Upper lobe of right lung (tissue), 1 donor: ENCODE measurements at regions not wholly inside any gene's neighbourhood (a gene's known extent, or its start where the extent isn't known, plus 50 kb on each side); places are given as distances from the start of the nearest gene placed in this dataset.

Experiments used
- ATAC-seq: fragments of 200-7000 bp; cut with Tn5 transposase; one replicate; pipeline ENCODE4 v1.9.1; 2020; ENCODE audit warnings: mild to moderate bottlenecking, moderate library complexity
- DNase-seq: peaks from one replicate; pipeline ENCODE4 v3.0.0-alpha.2; 2020
- H3K27ac ChIP-seq: fragments of 200-600 bp; one replicate; pipeline ENCODE4 v1.8.0; 2022
- H3K27me3 ChIP-seq: fragments of 200-600 bp; one replicate; pipeline ENCODE4 v1.8.0; 2022; ENCODE audit warnings: mild to moderate bottlenecking
- H3K36me3 ChIP-seq: fragments of 200-600 bp; one replicate; pipeline ENCODE4 v1.8.0; 2022
- H3K4me1 ChIP-seq: fragments of 200-600 bp; one replicate; pipeline ENCODE4 v1.8.0; 2022
- H3K4me3 ChIP-seq: fragments of 200-600 bp; one replicate; pipeline ENCODE4 v1.8.0; 2022; ENCODE audit warnings: mild to moderate bottlenecking
- H3K9me3 ChIP-seq: fragments of 200-600 bp; one replicate; pipeline ENCODE4 v1.8.0; 2022
- intact Hi-C: fragments of 100-400 bp; cut with DNase I; formaldehyde crosslinking; loops from one replicate; pipeline ENCODE4 v1.11.0; 2022
- TF ChIP-seq, protein P1 (sequence below): fragments of 200-600 bp; IDR thresholded peaks from one replicate; pipeline ENCODE4 v1.8.0; 2022; ENCODE audit warnings: antibody characterized with exemption
- donor health status: DM: no; HTN: yes; CAD: no; lungs with severe emphysema.

DNA sequence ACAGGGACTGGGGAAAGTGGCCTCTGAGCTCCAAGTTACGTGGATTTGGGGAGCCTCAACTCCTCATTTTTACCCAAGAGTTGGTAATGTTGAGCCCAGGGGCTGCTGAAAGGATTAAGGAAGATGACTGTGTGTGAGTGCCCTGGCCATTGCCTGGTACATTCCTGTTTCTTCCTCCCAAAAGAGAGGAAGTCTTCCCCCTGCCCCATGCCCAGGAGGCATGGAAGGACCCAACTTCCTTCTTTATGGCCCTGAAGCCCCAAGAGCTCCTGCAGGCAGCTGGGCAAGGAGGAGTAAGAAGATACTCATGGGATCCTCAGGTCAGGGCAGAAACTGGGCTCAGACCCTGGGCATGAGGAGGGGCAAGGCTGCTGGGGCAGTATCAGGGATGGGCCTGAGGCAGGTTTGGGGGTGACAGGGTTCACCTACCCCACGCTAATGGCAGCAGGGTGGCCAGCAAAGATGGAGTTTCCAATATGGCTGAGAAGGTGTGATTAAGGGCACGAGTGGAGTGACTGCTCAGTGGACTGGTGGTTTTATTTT is 118.3 kb upstream of the MVB12B start:
- Histone ChIP-seq H3K4me3 (no peak overlapping the region), H3K27ac (no peak overlapping the region), H3K9me3 (no peaks in the 10 kb centered on the region), H3K4me1 (no peaks in the 10 kb centered on the region), H3K27me3 (peaks cover 5% of the 10 kb centered on the region), H3K36me3 (no peaks in the 10 kb centered on the region)
- intact Hi-C loops = no loop called here
- TF ChIP-seq, protein P1, sequence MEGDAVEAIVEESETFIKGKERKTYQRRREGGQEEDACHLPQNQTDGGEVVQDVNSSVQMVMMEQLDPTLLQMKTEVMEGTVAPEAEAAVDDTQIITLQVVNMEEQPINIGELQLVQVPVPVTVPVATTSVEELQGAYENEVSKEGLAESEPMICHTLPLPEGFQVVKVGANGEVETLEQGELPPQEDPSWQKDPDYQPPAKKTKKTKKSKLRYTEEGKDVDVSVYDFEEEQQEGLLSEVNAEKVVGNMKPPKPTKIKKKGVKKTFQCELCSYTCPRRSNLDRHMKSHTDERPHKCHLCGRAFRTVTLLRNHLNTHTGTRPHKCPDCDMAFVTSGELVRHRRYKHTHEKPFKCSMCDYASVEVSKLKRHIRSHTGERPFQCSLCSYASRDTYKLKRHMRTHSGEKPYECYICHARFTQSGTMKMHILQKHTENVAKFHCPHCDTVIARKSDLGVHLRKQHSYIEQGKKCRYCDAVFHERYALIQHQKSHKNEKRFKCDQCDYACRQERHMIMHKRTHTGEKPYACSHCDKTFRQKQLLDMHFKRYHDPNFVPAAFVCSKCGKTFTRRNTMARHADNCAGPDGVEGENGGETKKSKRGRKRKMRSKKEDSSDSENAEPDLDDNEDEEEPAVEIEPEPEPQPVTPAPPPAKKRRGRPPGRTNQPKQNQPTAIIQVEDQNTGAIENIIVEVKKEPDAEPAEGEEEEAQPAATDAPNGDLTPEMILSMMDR = no peak
- ATAC-seq = peak; percentile 15
- no peak for DNase-seq

GRCh38 chr9:126211441-126212074 is 115.1 kb upstream of the MVB12B start:
- intact Hi-C loops = no loop called here
- ATAC-seq = no peak
- H3K4me3 ChIP-seq = no peak overlapping the region
- H3K36me3 ChIP-seq = no peaks in the 10 kb centered on the region
- no peak for DNase-seq
- H3K27me3 ChIP-seq = no peaks in the 10 kb centered on the region
- no peaks in the 10 kb centered on the region for H3K9me3 ChIP-seq
- H3K27ac ChIP-seq = no peak overlapping the region
- TF ChIP-seq, protein P1 = no peak
- H3K4me1 ChIP-seq = no peaks in the 10 kb centered on the region

- no peaks in the 10 kb centered on the region for H3K9me3 ChIP-seq
- intact Hi-C loops = no loop called here
- DNase-seq = no peak
- H3K4me3 ChIP-seq = no peak overlapping the region
- H3K27ac ChIP-seq = no peak overlapping the region
- TF ChIP-seq, protein P1 = no peak
- no peaks in the 10 kb centered on the region for H3K36me3 ChIP-seq
- peaks cover 23% of the 10 kb centered on the region for H3K27me3 ChIP-seq
- no peaks in the 10 kb centered on the region for H3K4me1 ChIP-seq
- no peak for ATAC-seq
Measured at GRCh38 chr9:126215486-126215885, 111.1 kb upstream of the MVB12B start.

GRCh38 chr9:126216826-126217225 is 109.8 kb upstream of the MVB12B start:
- intact Hi-C loops = no loop called here
- Histone ChIP-seq H3K4me3 (no peak overlapping the region), H3K4me1 (no peaks in the 10 kb centered on the region), H3K9me3 (no peaks in the 10 kb centered on the region), H3K36me3 (no peaks in the 10 kb centered on the region), H3K27ac (no peak overlapping the region), H3K27me3 (peaks cover 36% of the 10 kb centered on the region)
- ATAC-seq (no peak), DNase-seq (no peak)
- TF ChIP-seq, protein P1 = no peak

- no peak overlapping the region for H3K4me3 ChIP-seq
- no peaks in the 10 kb centered on the region for H3K4me1 ChIP-seq
- H3K9me3 ChIP-seq = no peaks in the 10 kb centered on the region
- no peaks in the 10 kb centered on the region for H3K36me3 ChIP-seq
- intact Hi-C loops = no loop called here
- H3K27me3 ChIP-seq = peaks cover 40% of the 10 kb centered on the region
- ATAC-seq (no peak), DNase-seq (no peak)
- no peak overlapping the region for H3K27ac ChIP-seq
- TF ChIP-seq, protein P1 = no peak
Measured at GRCh38 chr9:126217250-126217653, 109.4 kb upstream of the MVB12B start.
